ENCODE measurements at regions not wholly inside any gene's neighbourhood (a gene's known extent, or its start where the extent isn't known, plus 50 kb on each side); places are given as distances from the start of the nearest gene placed in this dataset.
"Not testable (repeated sequence)": the region's sequence is repeated elsewhere in the genome, so short reads cannot be mapped to it uniquely, and the experiment has no call there.

GRCh38 chr10:70990156-70990555 lies 101.8 kb upstream of the PCBD1 start:
- H3K4me1 ChIP-seq (replicated peaks); DNase-seq (ENCODE audit: low read depth in 1 of 2, low spot score in 2 of 2); H3K36me3 ChIP-seq; H3K27ac ChIP-seq; H3K4me3 ChIP-seq; H3K9me3 ChIP-seq (replicated peaks): not testable (repeated sequence)
- H3K27me3 ChIP-seq (replicated peaks), result peaks cover 11% of the 10 kb centered on the region

- Histone ChIP-seq H3K4me3 (no peak overlapping the region), H3K9me3 (replicated peaks) (no peaks in the 10 kb centered on the region), H3K36me3 (no peaks in the 10 kb centered on the region), H3K27ac (no peak overlapping the region), H3K4me1 (replicated peaks) (no peaks in the 10 kb centered on the region), H3K27me3 (replicated peaks) (peaks cover 11% of the 10 kb centered on the region)
- DNase-seq (ENCODE audit: low read depth in 1 of 2, low spot score in 2 of 2), result no peak
Measured at GRCh38 chr10:70990681-70991080, 102.3 kb upstream of the PCBD1 start.

- no peak for DNase-seq (ENCODE audit: low read depth in 1 of 2, low spot score in 2 of 2)
- Histone ChIP-seq H3K4me3 (no peak overlapping the region), H3K27ac (no peak overlapping the region), H3K27me3 (replicated peaks) (peaks cover 15% of the 10 kb centered on the region), H3K36me3 (no peaks in the 10 kb centered on the region), H3K4me1 (replicated peaks) (no peaks in the 10 kb centered on the region), H3K9me3 (replicated peaks) (no peaks in the 10 kb centered on the region)
Measured at GRCh38 chr10:70991140-70992124, 103.1 kb upstream of the PCBD1 start.

GRCh38 chr10:70992436-70992835 lies 104.1 kb upstream of the PCBD1 start:
- H3K4me3 ChIP-seq, result no peak overlapping the region
- H3K36me3 ChIP-seq, result no peaks in the 10 kb centered on the region

DNA sequence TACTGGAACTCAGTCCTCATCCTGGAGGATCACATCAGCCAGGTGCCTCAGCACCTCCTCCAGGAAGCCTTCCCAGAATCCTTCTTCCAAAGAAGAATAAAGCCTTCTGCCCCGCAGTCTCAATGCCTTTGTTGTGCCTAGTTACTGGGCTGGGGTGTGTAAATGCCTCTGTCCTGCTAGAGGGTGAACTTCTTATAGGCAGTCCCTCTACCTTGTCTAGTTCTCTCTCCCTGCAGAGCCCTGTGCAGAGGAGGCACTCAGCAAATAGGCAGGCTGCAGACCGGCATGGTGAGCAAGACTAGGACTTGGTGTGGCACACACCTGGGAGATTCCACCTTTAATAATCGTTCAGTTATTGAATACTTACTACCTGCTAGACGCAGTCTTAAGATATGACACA lies 104.7 kb upstream of the PCBD1 start:
- no peak for DNase-seq (ENCODE audit: low read depth in 1 of 2, low spot score in 2 of 2)
- H3K9me3 ChIP-seq (replicated peaks), result no peaks in the 10 kb centered on the region
- peaks cover 15% of the 10 kb centered on the region for H3K27me3 ChIP-seq (replicated peaks)
- no peaks in the 10 kb centered on the region for H3K36me3 ChIP-seq
- no peaks in the 10 kb centered on the region for H3K4me1 ChIP-seq (replicated peaks)
- H3K4me3 ChIP-seq, result no peak overlapping the region
- H3K27ac ChIP-seq, result no peak overlapping the region

More at GRCh38 chr10:70992436-70992835, 104.1 kb upstream of the PCBD1 start:
- Histone ChIP-seq H3K27ac (no peak overlapping the region), H3K4me1 (replicated peaks) (no peaks in the 10 kb centered on the region), H3K27me3 (replicated peaks) (peaks cover 15% of the 10 kb centered on the region), H3K9me3 (replicated peaks) (no peaks in the 10 kb centered on the region)
- DNase-seq (ENCODE audit: low read depth in 1 of 2, low spot score in 2 of 2), result no peak

- Histone ChIP-seq H3K27me3 (replicated peaks) (peaks cover 15% of the 10 kb centered on the region), H3K27ac (no peak overlapping the region), H3K36me3 (no peaks in the 10 kb centered on the region), H3K4me1 (replicated peaks) (no peaks in the 10 kb centered on the region), H3K4me3 (no peak overlapping the region), H3K9me3 (replicated peaks) (no peaks in the 10 kb centered on the region)
- DNase-seq (ENCODE audit: low read depth in 1 of 2, low spot score in 2 of 2), result no peak
Measured at GRCh38 chr10:70996549-70996948, 108.2 kb upstream of the PCBD1 start.

- H3K27me3 ChIP-seq (replicated peaks), result peaks cover 15% of the 10 kb centered on the region
Measured at GRCh38 chr10:70997236-70997635, 108.9 kb upstream of the PCBD1 start.

DNA sequence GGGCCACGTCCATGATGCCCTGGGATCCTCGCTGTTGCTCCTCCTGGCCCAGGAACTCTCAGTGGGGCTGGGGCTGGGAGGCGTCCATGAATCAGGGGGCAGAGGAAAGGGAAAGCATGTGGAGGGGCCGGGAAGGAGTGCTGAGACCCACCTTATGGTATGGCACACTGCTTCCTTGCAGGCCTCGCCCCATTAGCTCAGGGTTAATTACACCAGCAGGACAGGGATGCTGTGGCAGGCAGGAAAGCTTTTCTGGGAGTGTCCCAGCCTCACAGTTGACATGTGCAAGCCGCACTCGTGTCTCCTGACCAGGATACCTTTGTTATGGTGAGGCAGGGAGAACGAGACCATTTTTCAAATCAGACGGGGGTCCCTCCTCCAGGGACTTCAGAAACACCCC lies 109.7 kb upstream of the PCBD1 start:
- no peak for DNase-seq (ENCODE audit: low read depth in 1 of 2, low spot score in 2 of 2)
- Histone ChIP-seq H3K9me3 (replicated peaks) (no peaks in the 10 kb centered on the region), H3K4me1 (replicated peaks) (no peaks in the 10 kb centered on the region), H3K27ac (no peak overlapping the region), H3K27me3 (replicated peaks) (peaks cover 15% of the 10 kb centered on the region), H3K36me3 (no peaks in the 10 kb centered on the region), H3K4me3 (no peak overlapping the region)

More at GRCh38 chr10:70997236-70997635, 108.9 kb upstream of the PCBD1 start:
- no peak overlapping the region for H3K4me3 ChIP-seq
- H3K36me3 ChIP-seq, result no peaks in the 10 kb centered on the region
- no peaks in the 10 kb centered on the region for H3K4me1 ChIP-seq (replicated peaks)
- no peak overlapping the region for H3K27ac ChIP-seq
- no peaks in the 10 kb centered on the region for H3K9me3 ChIP-seq (replicated peaks)
- DNase-seq (ENCODE audit: low read depth in 1 of 2, low spot score in 2 of 2), result no peak

DNA sequence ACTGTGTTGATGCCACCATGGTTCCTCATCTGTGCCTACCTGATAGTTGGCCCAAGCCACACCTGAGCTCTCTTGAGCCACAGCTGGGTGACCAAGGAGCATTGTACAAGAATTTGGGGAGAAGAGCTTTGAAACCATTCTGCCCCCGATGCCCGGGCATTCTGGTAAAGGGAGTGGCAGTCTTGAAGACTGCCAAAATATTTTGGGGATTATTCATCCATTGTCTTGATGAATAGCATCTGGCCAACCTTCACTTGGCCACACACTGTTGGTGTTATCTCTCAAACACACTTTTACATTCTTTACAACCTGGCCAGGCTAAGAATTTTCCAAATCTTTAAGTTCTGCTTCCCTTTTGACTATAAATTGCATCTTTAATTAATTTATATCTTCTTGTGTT lies 113.1 kb upstream of the PCBD1 start:
- no peak for DNase-seq (ENCODE audit: low read depth in 1 of 2, low spot score in 2 of 2)
- Histone ChIP-seq H3K36me3 (no peaks in the 10 kb centered on the region), H3K9me3 (replicated peaks) (no peaks in the 10 kb centered on the region), H3K27me3 (replicated peaks) (no peaks in the 10 kb centered on the region), H3K27ac (no peak overlapping the region), H3K4me1 (replicated peaks) (no peaks in the 10 kb centered on the region), H3K4me3 (no peak overlapping the region)

DNA sequence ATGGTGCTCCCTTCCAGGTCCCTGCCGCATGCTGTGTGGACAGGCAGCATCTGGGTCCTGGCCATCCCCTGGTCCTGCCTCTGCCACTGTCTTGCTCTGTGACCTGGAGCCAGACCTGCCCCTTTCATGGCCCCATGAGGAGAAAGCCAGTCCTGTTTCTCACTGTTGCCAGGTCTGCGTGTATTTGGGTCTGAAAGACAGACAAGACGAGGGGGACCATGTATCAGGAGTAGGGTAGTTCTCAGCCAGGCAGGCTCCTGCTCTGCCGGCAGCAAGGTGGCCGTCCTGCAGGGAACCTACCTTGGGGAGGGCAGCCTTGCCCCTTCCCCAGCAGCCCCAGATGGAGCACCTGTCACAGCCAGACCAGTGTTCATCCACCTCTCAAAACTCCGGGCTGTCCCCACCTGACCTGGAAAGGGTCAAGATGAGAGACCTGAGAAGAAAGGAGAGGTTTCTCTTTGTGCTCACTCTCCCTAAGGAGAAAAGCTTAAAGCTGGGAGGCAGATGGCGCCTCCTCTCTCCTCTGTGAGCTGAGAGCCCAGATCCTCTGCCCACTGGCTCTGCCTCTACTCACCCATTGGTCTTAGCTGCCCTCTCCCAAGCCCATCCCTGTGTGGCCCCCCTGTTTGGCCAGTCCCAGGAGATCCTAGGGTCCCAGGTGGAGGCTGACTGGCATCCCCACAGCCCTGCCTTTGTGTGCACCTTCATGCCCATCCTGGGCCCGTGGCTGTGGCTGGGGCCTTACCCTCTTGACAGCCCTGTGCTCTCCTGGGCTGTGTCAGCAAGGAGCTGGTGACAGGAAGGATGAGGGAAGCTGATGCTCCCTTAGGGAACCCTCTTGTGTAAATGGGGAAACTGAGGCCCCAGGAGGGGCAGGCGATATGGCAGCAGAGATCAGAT lies 116.1 kb upstream of the PCBD1 start:
- no peak for DNase-seq (ENCODE audit: low read depth in 1 of 2, low spot score in 2 of 2)
- H3K27me3 ChIP-seq (replicated peaks), result no peaks in the 10 kb centered on the region
- no peak overlapping the region for H3K27ac ChIP-seq
- no peaks in the 10 kb centered on the region for H3K4me1 ChIP-seq (replicated peaks)
- no peaks in the 10 kb centered on the region for H3K36me3 ChIP-seq
- H3K9me3 ChIP-seq (replicated peaks), result no peaks in the 10 kb centered on the region
- H3K4me3 ChIP-seq, result no peak overlapping the region

DNA sequence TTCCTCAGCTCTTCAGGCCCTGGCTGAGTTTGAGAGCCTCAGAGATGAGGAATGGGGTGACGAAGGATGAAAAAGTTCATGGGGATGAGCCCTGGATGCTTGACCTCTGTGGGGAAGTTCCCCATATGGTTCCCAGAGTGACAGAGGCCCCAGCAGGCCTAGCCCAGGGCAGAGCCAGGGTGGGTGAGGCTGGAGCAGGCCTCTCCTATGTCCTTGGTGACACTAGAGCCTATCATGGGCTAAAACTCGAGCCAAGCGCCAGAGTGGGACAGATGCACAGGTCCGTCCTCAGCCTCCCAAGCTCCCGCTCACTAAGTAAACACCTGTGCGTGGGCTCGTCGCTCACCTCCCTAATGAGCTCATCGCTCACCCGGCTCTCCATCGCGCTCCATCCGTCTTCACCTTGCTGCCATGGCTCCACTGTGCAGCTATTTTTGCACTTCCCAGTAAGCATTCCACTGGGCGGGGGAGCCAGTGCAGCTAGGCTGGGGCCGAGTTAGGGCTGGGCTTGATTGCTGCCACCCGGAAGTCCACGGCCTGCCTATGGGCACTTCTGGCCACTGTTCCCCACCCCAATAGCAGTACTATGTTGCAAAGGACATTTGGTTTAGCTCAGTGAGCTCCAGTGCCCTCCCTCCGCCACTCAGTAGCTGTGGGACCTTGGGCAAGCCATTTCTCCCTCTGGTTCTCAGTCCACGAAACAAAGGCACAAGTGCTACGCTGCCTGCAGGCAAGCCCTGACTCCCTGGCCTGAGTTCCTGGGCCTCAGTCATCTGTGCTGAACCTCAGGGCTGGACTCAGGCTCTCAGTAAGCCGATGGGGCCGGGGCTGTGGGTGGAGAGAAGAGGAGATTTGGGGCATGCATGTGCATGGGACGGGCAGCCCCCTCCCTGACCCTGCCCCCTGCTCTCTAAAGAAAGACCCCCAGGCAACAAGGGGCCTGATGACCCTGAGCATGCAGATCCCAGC lies 117.3 kb upstream of the PCBD1 start:
- H3K36me3 ChIP-seq, result no peaks in the 10 kb centered on the region
- no peaks in the 10 kb centered on the region for H3K27me3 ChIP-seq (replicated peaks)
- DNase-seq (ENCODE audit: low read depth in 1 of 2, low spot score in 2 of 2), result no peak
- H3K4me3 ChIP-seq, result no peak overlapping the region
- no peaks in the 10 kb centered on the region for H3K9me3 ChIP-seq (replicated peaks)
- H3K27ac ChIP-seq, result no peak overlapping the region
- H3K4me1 ChIP-seq (replicated peaks), result no peaks in the 10 kb centered on the region

DNA sequence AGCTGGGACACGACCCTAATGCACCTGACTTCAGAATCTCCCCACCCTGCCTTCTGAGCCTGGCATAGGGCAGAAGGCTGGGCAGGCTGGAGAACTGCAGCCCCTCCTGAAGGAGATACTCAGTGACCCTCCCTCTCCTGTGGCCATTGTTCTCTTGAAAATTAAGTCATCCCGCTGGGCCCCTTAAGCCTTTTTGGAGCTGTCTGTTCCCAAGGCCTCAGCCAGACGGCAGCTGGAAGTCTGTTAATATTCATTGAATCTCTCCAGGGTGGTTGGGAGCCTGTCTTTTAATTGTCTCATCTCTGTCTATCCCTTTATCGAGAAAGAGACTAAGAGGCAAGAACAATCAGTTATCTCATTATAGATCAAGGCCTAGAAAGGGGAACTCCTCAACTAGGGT lies 118.1 kb upstream of the PCBD1 start:
- no peaks in the 10 kb centered on the region for H3K27me3 ChIP-seq (replicated peaks)

GRCh38 chr10:71007516-71007915 lies 119.2 kb upstream of the PCBD1 start:
- Histone ChIP-seq H3K27me3 (replicated peaks) (no peaks in the 10 kb centered on the region), H3K27ac (no peak overlapping the region), H3K4me3 (no peak overlapping the region), H3K4me1 (replicated peaks) (no peaks in the 10 kb centered on the region), H3K36me3 (no peaks in the 10 kb centered on the region), H3K9me3 (replicated peaks) (no peaks in the 10 kb centered on the region)
- DNase-seq (ENCODE audit: low read depth in 1 of 2, low spot score in 2 of 2), result no peak

More for the DNA sequence above, 118.1 kb upstream of the PCBD1 start:
- no peaks in the 10 kb centered on the region for H3K9me3 ChIP-seq (replicated peaks)
- no peak for DNase-seq (ENCODE audit: low read depth in 1 of 2, low spot score in 2 of 2)
- no peak overlapping the region for H3K4me3 ChIP-seq
- H3K36me3 ChIP-seq, result no peaks in the 10 kb centered on the region
- H3K4me1 ChIP-seq (replicated peaks), result no peaks in the 10 kb centered on the region
- no peak overlapping the region for H3K27ac ChIP-seq

Data from SJSA1 (cell line).